ENCODE measurements at regions not wholly inside any gene's neighbourhood (a gene's known extent, or its start where the extent isn't known, plus 50 kb on each side); places are given as distances from the start of the nearest gene placed in this dataset.

- no peak for DNase-seq
Observed at GRCh38 chr3:25142609-25143355, 285.3 kb upstream of the RARB start.

DNA sequence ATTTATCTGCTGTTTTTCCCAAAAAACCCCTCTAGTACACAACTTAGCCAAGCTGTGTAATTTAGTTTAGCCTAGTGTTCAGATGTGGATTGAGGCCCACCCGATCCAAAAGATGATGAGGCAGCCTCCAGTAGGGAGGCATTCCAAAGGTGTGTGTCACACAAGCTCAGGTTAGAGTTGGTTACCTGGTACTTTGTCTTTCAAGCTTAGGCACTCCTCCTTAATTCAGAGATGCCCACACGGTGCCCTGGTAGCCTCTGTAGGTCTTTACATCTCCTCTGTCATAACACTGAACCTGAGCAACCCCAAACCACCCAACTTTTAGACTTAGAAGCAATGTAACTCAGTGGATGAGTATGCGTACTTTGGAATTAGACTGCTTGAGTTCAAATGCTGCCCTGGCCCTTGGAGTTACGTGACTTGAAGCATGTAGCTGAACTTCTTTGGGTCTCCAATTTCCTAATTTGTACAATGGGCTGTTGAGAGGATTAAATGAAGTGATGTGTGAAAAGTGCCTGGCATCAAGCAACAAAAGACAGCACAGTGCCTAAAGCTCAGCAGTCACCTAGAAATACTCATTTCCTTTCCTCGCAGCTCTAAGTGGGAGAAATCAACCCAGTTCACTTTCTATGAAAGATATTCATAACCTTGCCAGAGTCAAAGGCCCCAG lies 284.6 kb upstream of the RARB start:
- DNase-seq, result no peak

DNA sequence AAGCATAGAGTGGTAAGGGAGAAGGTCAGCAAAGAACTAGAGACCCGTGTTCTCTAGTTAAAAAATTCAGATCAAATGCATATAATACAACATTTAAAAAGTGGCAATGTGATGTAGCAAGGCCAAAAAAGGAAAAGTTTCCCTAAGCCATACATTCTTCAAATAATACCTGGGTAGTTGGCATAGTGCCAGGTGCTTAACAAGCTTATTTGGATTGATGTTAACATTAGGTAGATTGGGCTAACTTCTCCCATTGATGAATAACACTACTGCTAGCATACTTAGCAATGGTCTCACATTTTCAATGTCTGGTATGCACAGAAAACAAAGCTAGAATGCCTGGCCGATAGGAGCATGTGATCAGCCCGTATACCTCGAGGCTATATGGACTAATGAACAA lies 283.6 kb upstream of the RARB start:
- no peak for DNase-seq

DNA sequence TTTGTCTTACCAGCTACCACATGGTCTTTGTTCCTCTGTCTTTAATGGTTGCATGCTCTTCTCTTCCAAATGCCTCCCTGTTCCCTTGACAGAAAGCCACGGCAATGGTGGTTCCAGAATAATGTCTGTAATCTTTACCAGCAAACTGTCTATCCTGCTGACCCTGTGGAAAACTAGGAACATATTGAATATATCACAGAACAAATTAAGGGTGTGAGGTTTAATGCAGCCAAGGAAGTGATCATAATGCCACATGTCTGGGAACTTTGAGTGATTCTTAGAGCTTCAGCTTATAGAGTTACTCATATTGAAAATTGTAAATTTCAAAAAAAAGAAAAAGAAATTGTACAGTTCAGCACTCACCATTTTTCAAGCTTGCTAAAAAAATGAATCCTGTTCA lies 282.9 kb upstream of the RARB start:
- DNase-seq, result no peak

- no peak for DNase-seq
Observed at GRCh38 chr3:25150199-25150598, 277.9 kb upstream of the RARB start.

GRCh38 chr3:25151281-25151902 lies 276.7 kb upstream of the RARB start:
- DNase-seq, result no peak

DNA sequence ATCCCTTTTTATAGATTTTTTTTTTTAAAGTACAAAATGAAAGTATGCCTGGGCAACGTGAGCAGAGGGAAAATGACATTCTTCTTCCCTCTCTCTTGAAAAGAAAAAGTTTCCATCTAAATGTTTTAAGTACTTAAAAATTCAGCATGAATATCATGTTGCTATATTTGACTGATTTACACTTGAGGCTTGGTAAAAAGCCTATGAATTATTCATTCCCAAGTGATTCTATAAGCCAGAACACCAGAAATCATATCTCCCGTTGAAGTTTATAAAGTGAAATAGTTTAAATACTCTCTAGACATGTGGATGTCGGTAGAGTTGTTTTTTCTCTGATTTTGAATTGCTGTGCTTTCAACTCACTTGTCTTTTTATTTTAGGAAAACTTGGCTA lies 276.2 kb upstream of the RARB start:
- DNase-seq, result no peak

DNA sequence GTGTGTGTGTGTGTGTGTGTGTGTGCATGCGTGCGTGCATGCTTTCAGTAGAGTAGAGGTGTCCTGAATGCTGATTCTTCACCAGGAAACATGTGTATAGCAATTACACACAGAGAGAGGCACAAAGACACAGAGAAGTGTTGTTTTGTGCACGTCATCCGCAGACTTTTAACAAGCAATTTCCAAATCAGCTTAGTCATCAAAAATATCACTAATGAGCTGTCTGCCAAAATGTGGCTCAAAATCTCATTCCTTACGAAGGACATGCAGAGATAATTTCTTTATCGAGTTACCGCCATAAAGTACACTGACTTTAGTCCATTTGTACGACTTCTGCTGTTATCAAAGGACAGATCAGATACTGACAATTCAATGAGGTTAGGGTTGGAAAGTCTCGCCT lies 274.9 kb upstream of the RARB start:
- no peak for DNase-seq

DNA sequence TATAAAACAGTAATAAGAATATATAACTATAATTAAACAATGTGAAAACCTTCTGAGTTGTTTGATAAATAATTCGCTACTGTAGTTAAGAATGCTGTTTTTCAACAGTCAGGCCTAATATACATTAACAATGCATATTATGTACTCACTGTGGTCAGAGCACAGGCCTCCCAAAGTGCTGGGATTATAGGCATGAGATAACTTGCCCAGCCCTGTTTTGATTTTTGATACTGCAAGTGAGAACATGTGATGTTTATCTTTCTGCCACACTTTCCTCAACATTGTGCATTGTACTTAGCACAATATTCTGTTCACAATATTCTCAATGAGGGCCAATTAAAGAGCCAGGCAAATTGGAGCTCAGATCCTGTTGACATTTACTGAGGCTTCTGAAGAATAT lies 274.5 kb upstream of the RARB start:
- no peak for DNase-seq

GRCh38 chr3:25155652-25156471 lies 272.2 kb upstream of the RARB start:
- no peak for DNase-seq

DNA sequence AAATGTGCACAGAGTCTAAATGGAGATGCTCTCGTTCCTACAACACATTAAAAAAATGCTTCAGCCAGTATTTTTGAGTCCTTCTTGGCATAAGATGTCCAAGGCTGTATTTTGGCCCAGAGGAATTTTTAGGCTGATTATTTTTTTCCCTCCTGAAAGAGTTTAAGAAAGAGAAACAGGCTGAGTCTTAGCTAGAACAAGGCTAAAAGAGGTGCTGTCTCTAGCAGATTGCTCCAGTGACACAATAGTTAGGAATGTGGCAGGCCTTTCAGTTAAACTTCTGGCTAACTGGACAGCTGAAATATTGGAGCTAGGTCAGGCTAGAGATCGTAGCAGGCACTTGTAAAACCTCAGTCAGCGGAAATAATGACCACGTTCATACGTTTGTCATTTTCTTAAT lies 271.4 kb upstream of the RARB start:
- no peak for DNase-seq

DNA sequence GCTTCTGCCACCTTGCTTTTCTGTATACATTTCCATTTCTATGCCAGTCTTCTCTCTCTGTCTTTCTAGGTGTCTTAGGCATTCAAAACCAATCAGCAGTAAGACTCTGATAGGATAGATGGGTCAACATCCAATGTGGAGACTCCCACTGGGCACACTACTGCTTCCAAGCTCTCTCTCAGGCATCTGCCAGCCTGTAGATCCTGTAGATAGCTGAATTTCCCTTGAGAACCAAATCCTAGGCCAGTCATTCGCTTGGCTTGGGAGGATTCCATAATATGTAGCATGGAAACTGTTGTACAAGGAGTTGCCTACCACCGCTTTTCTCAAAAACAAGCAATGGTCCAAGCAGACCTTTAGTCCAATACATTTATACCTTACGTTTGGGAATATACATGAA lies 262.8 kb upstream of the RARB start:
- DNase-seq, result no peak

GRCh38 chr3:25166016-25166415 lies 262.0 kb upstream of the RARB start:
- DNase-seq, result no peak

- no peak for DNase-seq
Observed at GRCh38 chr3:25169151-25169550, 258.9 kb upstream of the RARB start.

GRCh38 chr3:25170021-25170420 lies 258.0 kb upstream of the RARB start:
- DNase-seq, result no peak

- no peak for DNase-seq
Observed at GRCh38 chr3:25171118-25171807, 256.8 kb upstream of the RARB start.

GRCh38 chr3:25171897-25172296 lies 256.2 kb upstream of the RARB start:
- no peak for DNase-seq

GRCh38 chr3:25173606-25174005 lies 254.5 kb upstream of the RARB start:
- DNase-seq, result no peak

GRCh38 chr3:25174251-25174650 lies 253.8 kb upstream of the RARB start:
- no peak for DNase-seq

DNA sequence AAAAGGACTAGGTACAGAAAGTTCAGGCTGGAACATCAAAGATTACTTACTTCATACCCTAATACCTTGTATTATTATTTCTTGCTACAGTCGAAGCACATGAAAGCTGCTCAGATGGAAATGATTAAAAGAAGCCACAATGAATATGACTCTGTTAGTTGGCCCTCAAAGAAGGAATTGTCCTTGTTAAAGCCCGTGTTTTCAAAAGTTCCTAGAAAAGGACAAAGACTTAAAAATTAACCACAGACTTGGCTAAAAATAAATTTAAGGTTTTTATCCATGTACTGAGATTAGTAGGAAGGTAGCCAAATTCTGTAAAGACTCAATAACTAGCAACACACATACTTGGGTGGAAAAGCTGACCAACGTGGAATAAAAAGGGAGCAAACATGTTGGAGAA lies 251.0 kb upstream of the RARB start:
- no peak for DNase-seq

- no peak for DNase-seq
Observed at GRCh38 chr3:25178672-25179071, 249.4 kb upstream of the RARB start.

DNA sequence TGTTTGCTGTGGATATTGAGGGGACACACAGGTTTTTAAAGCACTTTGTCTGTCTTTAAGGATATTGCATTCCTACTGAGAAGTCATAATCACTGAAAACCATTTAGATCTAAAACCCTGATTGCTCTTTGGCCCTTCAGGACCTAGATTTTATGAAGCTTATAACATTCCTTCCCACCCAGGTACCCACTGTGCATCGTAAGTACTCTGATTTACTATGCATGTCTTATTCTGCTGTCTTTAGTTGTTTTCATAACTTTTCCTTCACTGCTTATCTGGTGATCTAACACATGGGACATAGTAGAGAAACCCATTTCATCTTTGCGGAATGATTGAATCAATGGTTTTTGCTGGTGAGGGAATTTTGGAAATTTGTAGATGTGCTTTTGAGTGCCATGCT lies 247.0 kb upstream of the RARB start:
- no peak for DNase-seq
